Bronchial epithelial cell (primary cell): ENCODE measurements at regions not wholly inside any gene's neighbourhood (a gene's known extent, or its start where the extent isn't known, plus 50 kb on each side); places are given as distances from the start of the nearest gene placed in this dataset.

Experiments
- DNase-seq: peaks from one replicate; pipeline ENCODE4 v3.0.0-alpha.2; 2010; ENCODE audit warnings: low read depth
- FAIRE-seq: peaks from 2 replicates; lab custom pipeline; 2011; peaks lifted over from hg19 to GRCh38; lab: Jason Lieb, UNC
- H3K27me3 ChIP-seq: 2 replicates; pipeline ENCODE4 v1.5.1; 2011; ENCODE audit warnings: low read length; ENCODE audit not compliant: control insufficient read depth, insufficient read depth
- H3K36me3 ChIP-seq: 2 replicates; pipeline ENCODE4 v1.5.1; 2011; ENCODE audit warnings: low read length; ENCODE audit not compliant: control insufficient read depth, insufficient read depth
- H3K4me3 ChIP-seq: 2 replicates; pipeline ENCODE4 v1.5.1; 2011; ENCODE audit warnings: mild to moderate bottlenecking, low read depth, low read length, control low read depth
- TF ChIP-seq, protein P1 (sequence below): IDR thresholded peaks from 2 replicates; pipeline ENCODE4 v1.5.1; 2011; ENCODE audit warnings: mild to moderate bottlenecking, moderate library complexity, low read length, control low read depth, inconsistent platforms; ENCODE audit not compliant: insufficient read depth, severe bottlenecking

DNA sequence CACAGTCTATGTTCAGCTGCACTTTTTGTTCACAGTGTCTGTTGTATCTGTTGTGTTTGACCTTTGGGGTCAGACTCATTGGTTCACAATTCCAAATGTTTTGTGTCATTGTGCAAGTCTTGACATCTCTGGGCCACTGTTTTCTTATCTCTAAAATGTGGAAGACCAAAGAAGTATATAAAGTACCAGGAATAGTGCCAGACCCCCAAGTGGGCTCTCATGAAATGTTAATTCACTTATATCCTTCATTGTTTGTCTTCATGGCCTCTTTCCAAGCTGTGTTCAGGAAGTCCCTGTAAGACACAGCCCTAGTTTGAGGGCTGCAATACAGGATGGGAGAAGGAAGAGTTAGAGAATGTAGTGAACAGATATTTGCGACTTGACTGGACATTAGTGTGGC, 468.3 kb upstream of the BOD1L1 start:
- no peak overlapping the region for H3K4me3 ChIP-seq
- no peaks in the 10 kb centered on the region for H3K36me3 ChIP-seq
- DNase-seq (no peak), FAIRE-seq (no peak)
- no peaks in the 10 kb centered on the region for H3K27me3 ChIP-seq
- TF ChIP-seq, protein P1, sequence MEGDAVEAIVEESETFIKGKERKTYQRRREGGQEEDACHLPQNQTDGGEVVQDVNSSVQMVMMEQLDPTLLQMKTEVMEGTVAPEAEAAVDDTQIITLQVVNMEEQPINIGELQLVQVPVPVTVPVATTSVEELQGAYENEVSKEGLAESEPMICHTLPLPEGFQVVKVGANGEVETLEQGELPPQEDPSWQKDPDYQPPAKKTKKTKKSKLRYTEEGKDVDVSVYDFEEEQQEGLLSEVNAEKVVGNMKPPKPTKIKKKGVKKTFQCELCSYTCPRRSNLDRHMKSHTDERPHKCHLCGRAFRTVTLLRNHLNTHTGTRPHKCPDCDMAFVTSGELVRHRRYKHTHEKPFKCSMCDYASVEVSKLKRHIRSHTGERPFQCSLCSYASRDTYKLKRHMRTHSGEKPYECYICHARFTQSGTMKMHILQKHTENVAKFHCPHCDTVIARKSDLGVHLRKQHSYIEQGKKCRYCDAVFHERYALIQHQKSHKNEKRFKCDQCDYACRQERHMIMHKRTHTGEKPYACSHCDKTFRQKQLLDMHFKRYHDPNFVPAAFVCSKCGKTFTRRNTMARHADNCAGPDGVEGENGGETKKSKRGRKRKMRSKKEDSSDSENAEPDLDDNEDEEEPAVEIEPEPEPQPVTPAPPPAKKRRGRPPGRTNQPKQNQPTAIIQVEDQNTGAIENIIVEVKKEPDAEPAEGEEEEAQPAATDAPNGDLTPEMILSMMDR = no peak

DNA sequence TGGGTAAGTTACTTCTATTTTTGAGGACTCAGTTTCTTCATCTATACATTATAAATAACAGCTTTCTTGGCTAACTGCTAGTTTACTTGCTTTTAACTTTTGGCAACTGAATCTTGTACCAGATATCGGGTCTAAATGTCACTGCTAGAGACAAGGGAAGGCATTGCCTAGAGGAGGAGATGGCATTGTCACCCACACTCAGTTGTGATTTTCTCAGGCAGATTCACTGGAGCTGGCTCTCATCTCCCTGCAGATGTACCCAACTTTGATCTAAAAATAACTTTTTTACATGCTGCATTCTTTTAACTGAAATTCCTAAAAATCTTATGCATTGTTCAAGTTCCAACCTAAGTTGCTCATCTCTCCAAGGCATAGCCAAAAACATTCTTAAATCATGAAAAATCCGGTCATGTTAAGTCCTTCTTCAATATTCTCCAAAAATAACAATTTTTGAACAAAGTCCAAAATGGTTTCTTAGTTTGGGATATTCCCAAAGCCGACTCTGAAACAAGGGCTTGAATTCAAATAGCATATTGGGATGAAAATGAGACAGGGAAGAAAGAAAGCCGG, 469.0 kb upstream of the BOD1L1 start:
- DNase-seq = no peak
- FAIRE-seq = no peak
- Histone ChIP-seq H3K4me3 (no peak overlapping the region), H3K36me3 (no peaks in the 10 kb centered on the region), H3K27me3 (no peaks in the 10 kb centered on the region)
- TF ChIP-seq, protein P1 = no peak

DNA sequence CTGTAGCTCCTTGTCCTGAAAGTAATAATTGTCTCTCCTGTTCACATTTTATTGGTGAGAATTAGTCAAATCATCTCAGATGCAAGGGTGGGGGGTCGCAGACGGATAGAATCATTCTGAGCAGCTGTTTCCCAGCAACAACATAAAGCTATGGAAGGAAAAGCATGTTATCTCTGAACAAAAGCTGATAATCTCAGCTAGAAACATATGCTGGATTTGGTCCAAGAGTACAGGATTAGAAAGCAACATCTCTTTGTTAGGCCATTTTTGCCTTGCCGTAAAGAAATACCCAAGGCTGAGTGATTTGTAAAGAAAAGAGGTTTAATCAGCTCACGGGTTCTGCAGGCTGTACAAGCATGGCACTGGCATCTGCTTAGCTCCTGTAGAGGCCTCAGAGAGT, 472.8 kb upstream of the BOD1L1 start:
- Histone ChIP-seq H3K27me3 (no peaks in the 10 kb centered on the region), H3K4me3 (no peak overlapping the region), H3K36me3 (no peaks in the 10 kb centered on the region)
- DNase-seq (no peak), FAIRE-seq (peak; percentile 72)
- TF ChIP-seq, protein P1 = no peak

DNA sequence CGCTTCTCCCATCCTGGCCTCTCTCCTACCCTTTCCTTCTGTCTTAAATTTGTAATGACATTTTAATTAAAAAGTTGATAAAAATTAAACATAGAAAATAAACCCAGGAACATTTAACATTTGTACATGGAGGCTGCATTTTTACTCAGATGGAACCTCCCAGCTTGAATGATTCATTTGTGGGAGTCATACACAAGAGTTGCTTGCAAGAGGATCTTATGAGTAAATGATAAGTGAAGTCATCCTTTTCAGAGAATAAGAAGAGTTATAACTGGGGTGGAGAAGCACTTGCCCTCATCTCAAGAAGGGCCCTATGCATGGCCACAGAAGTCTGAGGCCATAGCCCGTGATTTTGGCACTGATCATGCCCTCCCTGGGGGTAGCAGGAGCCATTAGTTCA, 482.9 kb upstream of the BOD1L1 start:
- TF ChIP-seq, protein P1 = no peak
- no peaks in the 10 kb centered on the region for H3K27me3 ChIP-seq
- peak; percentile 64 for DNase-seq
- no peaks in the 10 kb centered on the region for H3K36me3 ChIP-seq
- no peak overlapping the region for H3K4me3 ChIP-seq
- FAIRE-seq = no peak

DNA sequence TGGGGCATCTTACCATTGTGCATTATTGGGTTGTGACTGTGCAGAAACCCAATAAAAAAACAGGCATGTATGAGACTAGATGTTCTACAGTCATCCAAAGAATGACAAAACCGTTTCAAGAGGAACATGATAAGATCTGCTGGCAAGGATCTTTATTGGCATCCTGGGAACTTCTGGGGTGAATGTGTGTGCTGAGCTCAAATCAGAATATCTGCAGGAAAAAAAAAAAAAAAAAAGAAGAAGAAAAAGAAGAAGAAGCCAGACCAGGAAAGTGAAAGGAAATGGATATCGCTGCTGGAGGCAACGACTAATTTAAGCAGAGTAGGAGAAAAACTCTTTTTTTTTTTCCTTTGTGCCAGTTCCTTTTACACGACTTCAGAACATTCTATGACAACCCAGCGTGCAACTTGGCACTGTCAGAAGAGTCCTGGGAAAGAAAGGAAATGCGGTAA, 484.2 kb upstream of the BOD1L1 start:
- Histone ChIP-seq H3K27me3 (no peaks in the 10 kb centered on the region), H3K36me3 (no peaks in the 10 kb centered on the region), H3K4me3 (no peak overlapping the region)
- no peak for DNase-seq
- TF ChIP-seq, protein P1 = no peak
- FAIRE-seq = no peak

DNA sequence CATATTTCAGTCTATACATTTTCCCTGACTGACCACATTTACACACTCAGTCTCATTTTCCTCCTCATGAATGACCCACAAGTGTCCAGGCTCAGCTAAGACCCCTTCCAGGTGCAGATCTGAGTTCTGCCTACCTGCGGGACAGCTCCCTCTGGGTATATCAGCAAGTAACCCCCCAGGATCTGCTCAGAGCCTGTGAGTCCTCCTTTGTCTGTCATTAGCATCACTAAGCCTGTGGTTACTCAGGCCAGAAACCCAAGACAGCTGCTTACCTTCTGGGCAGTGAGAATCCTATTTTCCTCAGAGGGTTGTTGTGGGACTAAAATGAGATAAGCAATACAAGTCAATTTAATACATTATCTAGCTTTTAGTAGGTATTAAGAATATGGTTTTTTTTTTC, 487.6 kb upstream of the BOD1L1 start:
- H3K4me3 ChIP-seq = no peak overlapping the region
- DNase-seq (no peak), FAIRE-seq (no peak)
- TF ChIP-seq, protein P1 = no peak
- H3K27me3 ChIP-seq = no peaks in the 10 kb centered on the region
- no peaks in the 10 kb centered on the region for H3K36me3 ChIP-seq
